ENCODE measurements at regions not wholly inside any gene's neighbourhood (a gene's known extent, or its start where the extent isn't known, plus 50 kb on each side); places are given as distances from the start of the nearest gene placed in this dataset.

GRCh38 chrX:40434947-40435346, 145.8 kb upstream of the ATP6AP2 start:
- Mint-ChIP-seq H3K4me3 (no peak overlapping the region), H3K27me3 (ENCODE audit: insufficient read depth) (peaks cover 3% of the 10 kb centered on the region), H3K9me3 (peaks cover 66% of the 10 kb centered on the region), H3K4me1 (peaks cover 10% of the 10 kb centered on the region), H3K27ac (peak overlapping the region; percentile 70), H3K36me3 (ENCODE audit: low read depth) (no peaks in the 10 kb centered on the region)
- H3K4me3 ChIP-seq (ENCODE audit: low read length), result no peak overlapping the region
- no peak overlapping the region for H3K9ac ChIP-seq (ENCODE audit: extremely low read depth, low read length, poor library complexity, severe bottlenecking)
- TF ChIP-seq, protein P1, sequence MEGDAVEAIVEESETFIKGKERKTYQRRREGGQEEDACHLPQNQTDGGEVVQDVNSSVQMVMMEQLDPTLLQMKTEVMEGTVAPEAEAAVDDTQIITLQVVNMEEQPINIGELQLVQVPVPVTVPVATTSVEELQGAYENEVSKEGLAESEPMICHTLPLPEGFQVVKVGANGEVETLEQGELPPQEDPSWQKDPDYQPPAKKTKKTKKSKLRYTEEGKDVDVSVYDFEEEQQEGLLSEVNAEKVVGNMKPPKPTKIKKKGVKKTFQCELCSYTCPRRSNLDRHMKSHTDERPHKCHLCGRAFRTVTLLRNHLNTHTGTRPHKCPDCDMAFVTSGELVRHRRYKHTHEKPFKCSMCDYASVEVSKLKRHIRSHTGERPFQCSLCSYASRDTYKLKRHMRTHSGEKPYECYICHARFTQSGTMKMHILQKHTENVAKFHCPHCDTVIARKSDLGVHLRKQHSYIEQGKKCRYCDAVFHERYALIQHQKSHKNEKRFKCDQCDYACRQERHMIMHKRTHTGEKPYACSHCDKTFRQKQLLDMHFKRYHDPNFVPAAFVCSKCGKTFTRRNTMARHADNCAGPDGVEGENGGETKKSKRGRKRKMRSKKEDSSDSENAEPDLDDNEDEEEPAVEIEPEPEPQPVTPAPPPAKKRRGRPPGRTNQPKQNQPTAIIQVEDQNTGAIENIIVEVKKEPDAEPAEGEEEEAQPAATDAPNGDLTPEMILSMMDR (conservative IDR thresholded peaks at IDR 0.05), result no peak
- no peaks in the 10 kb centered on the region for H3K27me3 ChIP-seq (ENCODE audit: control insufficient read depth, insufficient read depth, low read length, poor library complexity, severe bottlenecking)
- no peaks in the 10 kb centered on the region for H3K9me3 ChIP-seq (ENCODE audit: control insufficient read depth, low read length)
- no peak overlapping the region for H3K27ac ChIP-seq (ENCODE audit: low read depth, low read length)
- peak; percentile 65 for DNase-seq
- H3K36me3 ChIP-seq (ENCODE audit: control insufficient read depth, insufficient read depth, low read length), result no peaks in the 10 kb centered on the region
- H3K4me1 ChIP-seq (ENCODE audit: control insufficient read depth, insufficient read depth, low read length), result no peaks in the 10 kb centered on the region
- 60% methylated on average over 14 of the region's 14 CpGs; no CpG with 5 or more reads in 1 of the 2 experiments for WGBS, 2 experiments (ENCODE audit: insufficient coverage in 1 of 2, insufficient read length in 1 of 2)

DNA sequence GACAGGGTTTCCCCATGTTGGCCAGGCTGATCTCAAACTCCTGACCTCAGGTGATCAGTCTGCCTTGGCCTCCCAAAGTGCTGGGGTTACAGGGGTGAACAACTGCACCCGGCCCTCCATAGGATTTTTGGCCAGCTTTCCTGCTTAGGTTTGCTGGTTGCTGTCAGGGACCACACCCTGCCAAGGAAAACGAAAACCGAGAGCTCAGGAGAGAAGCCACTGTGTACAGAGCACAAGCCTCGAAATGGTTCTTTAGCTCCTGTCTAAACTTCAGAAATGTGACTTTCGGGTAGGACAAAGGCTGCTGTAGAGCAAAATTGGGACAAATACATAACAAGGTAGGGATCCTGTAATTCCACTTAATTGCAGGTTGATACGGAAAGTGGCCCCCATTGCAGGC, 146.3 kb upstream of the ATP6AP2 start:
- H3K4me1 ChIP-seq (ENCODE audit: control insufficient read depth, insufficient read depth, low read length), result no peaks in the 10 kb centered on the region
- H3K27ac Mint-ChIP-seq, result no peak overlapping the region
- H3K4me1 Mint-ChIP-seq, result peaks cover 10% of the 10 kb centered on the region
- H3K9me3 Mint-ChIP-seq, result peaks cover 70% of the 10 kb centered on the region
- no peak overlapping the region for H3K4me3 Mint-ChIP-seq
- TF ChIP-seq, protein P1 (conservative IDR thresholded peaks at IDR 0.05), result no peak
- H3K27me3 Mint-ChIP-seq (ENCODE audit: insufficient read depth), result peaks cover 3% of the 10 kb centered on the region
- peak overlapping the region; percentile 60 for H3K27ac ChIP-seq (ENCODE audit: low read depth, low read length)
- no peak overlapping the region for H3K4me3 ChIP-seq (ENCODE audit: low read length)
- DNase-seq, result no peak
- H3K27me3 ChIP-seq (ENCODE audit: control insufficient read depth, insufficient read depth, low read length, poor library complexity, severe bottlenecking), result no peaks in the 10 kb centered on the region
- H3K9ac ChIP-seq (ENCODE audit: extremely low read depth, low read length, poor library complexity, severe bottlenecking), result no peak overlapping the region
- no peaks in the 10 kb centered on the region for H3K36me3 ChIP-seq (ENCODE audit: control insufficient read depth, insufficient read depth, low read length)
- H3K9me3 ChIP-seq (ENCODE audit: control insufficient read depth, low read length), result no peaks in the 10 kb centered on the region
- 96 to 100% methylated on average over 1 to 6 of the region's 6 CpGs for WGBS, 2 experiments (ENCODE audit: insufficient coverage in 1 of 2, insufficient read length in 1 of 2)
- no peaks in the 10 kb centered on the region for H3K36me3 Mint-ChIP-seq (ENCODE audit: low read depth)

DNA sequence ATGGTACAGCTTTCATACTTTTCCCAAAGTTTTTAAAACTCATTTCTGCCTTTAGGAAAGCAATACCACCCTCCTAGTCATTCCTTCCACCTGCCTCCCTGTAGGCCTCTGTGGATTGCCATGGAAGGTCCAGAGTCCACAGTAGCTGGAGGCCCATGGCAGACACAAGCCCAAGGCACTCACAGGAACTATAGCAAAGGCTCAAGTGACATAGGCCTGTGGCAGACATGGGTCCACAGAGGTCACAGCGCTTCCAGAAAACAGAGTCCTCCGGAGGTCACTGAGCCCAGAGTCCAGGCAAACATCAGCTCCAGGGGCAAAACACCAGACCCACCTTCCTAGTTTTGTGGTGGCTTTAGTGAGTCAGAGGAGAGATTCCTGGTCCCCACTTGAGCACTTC, 147.6 kb upstream of the ATP6AP2 start:
- TF ChIP-seq, protein P1 (conservative IDR thresholded peaks at IDR 0.05), result no peak
- H3K9ac ChIP-seq (ENCODE audit: extremely low read depth, low read length, poor library complexity, severe bottlenecking), result no peak overlapping the region
- Mint-ChIP-seq H3K27me3 (ENCODE audit: insufficient read depth) (peaks cover 3% of the 10 kb centered on the region), H3K4me3 (no peak overlapping the region), H3K4me1 (peaks cover 10% of the 10 kb centered on the region), H3K36me3 (ENCODE audit: low read depth) (no peaks in the 10 kb centered on the region), H3K9me3 (peaks cover 82% of the 10 kb centered on the region), H3K27ac (no peak overlapping the region)
- 95% methylated on average over 2 of the region's 2 CpGs; no CpG with 5 or more reads in 1 of the 2 experiments for WGBS, 2 experiments (ENCODE audit: insufficient coverage in 1 of 2, insufficient read length in 1 of 2)
- H3K27ac ChIP-seq (ENCODE audit: low read depth, low read length), result no peak overlapping the region
- H3K36me3 ChIP-seq (ENCODE audit: control insufficient read depth, insufficient read depth, low read length), result no peaks in the 10 kb centered on the region
- no peak overlapping the region for H3K4me3 ChIP-seq (ENCODE audit: low read length)
- H3K27me3 ChIP-seq (ENCODE audit: control insufficient read depth, insufficient read depth, low read length, poor library complexity, severe bottlenecking), result no peaks in the 10 kb centered on the region
- no peaks in the 10 kb centered on the region for H3K9me3 ChIP-seq (ENCODE audit: control insufficient read depth, low read length)
- H3K4me1 ChIP-seq (ENCODE audit: control insufficient read depth, insufficient read depth, low read length), result no peaks in the 10 kb centered on the region
- DNase-seq, result no peak

Measured in endodermal cell (in vitro differentiated cells).